ENCODE measurements at regions not wholly inside any gene's neighbourhood (a gene's known extent, or its start where the extent isn't known, plus 50 kb on each side); places are given as distances from the start of the nearest gene placed in this dataset.

DNA sequence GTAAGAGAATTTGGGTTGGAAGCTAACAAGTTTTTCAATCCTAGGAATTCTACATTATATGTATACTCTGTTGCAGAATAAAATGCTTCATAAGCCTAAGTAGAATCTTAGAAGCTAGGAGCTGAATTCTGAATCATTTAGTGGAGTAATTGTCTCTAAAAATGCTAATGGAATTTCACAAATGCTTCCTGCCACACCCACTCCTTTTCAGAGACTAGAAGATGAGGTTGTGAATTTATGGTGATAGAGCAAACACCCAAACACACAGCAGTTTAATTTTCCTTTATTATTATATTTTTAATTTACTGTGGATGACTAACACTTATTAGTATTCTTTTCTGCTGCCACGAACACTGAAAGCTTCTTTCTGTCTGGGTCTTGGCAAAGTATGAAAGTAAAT lies 208.0 kb upstream of the PDE4D start:
- ChIA-PET POLR2A (no interaction called here), CTCF (interaction anchor here (1.2 kb wide), 1 partner anchor 222 kb away, joined by 3 read pairs; no protein-coding TSS in a partner anchor)
- Histone ChIP-seq H4K20me1 (replicated peaks; ENCODE audit: control insufficient read depth, extremely low read depth, insufficient read depth, low read length) (no peaks in the 10 kb centered on the region), H3K4me2 (ENCODE audit: insufficient read depth, low read length) (no peak overlapping the region), H3K4me1 (ENCODE audit: control insufficient read depth, extremely low read depth, insufficient read depth, low read length) (no peaks in the 10 kb centered on the region), H2AFZ (ENCODE audit: low read depth, low read length) (no peak overlapping the region), H3K9ac (replicated peaks; ENCODE audit: extremely low read depth, insufficient read depth, low read length) (no peak overlapping the region), H3K4me3 (replicated peaks in 1 of 3; ENCODE audit: insufficient read depth in 1 of 3, low read depth in 1 of 3, low read length in 3 of 3) (no peak overlapping the region), H3K9me3 (replicated peaks; ENCODE audit: control insufficient read depth, insufficient read depth, low read length) (no peaks in the 10 kb centered on the region), H3K36me3 (ENCODE audit: control insufficient read depth in 2 of 2, extremely low read depth in 1 of 2, insufficient read depth in 2 of 2, low read length in 2 of 2) (no peaks in the 10 kb centered on the region), H3K27me3 (ENCODE audit: control insufficient read depth in 2 of 2, insufficient read depth in 2 of 2, low read length in 2 of 2) (peaks cover 0 to 4% of the 10 kb centered on the region in 2 experiments), H3K27ac (ENCODE audit: insufficient read depth, low read depth, low read length) (no peak overlapping the region), H3K9me1 (replicated peaks; ENCODE audit: control insufficient read depth, extremely low read depth, insufficient read depth, low read length) (no peaks in the 10 kb centered on the region), H3K79me2 (ENCODE audit: control insufficient read depth, insufficient read depth, low read length) (no peaks in the 10 kb centered on the region)
- BruUV-seq (replicated peaks) = no TSS peak
- intact Hi-C loops (cut with micrococcal nuclease) = no loop called here
- FAIRE-seq (no peak), DNase-seq (ENCODE audit: low read depth, low spot score) (no peak)
- TF ChIP-seq, protein P1, sequence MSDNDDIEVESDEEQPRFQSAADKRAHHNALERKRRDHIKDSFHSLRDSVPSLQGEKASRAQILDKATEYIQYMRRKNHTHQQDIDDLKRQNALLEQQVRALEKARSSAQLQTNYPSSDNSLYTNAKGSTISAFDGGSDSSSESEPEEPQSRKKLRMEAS (IDR thresholded peaks at IDR 0.05; ENCODE audit: insufficient read depth, insufficient read length) = no peak
- TF ChIP-seq GATA2 (IDR thresholded peaks at IDR 0.05; ENCODE audit: insufficient read depth, insufficient read length, low read depth, low read length) (no peak), POLR2A (IDR thresholded peaks at IDR 0.05; ENCODE audit: low read depth, low read length) (no peak), EZH2 (IDR thresholded peaks at IDR 0.05; ENCODE audit: borderline replicate concordance, low read depth, low read length, severe bottlenecking) (no peak), JUN (IDR thresholded peaks at IDR 0.05; ENCODE audit: borderline replicate concordance, insufficient read depth, insufficient read length, low read depth) (no peak), POLR2AphosphoS5 (IDR thresholded peaks at IDR 0.05; ENCODE audit: insufficient read depth, low read depth, low read length) (no peak), FOS (IDR thresholded peaks at IDR 0.05; ENCODE audit: borderline replicate concordance, insufficient read depth, low read length) (no peak), MYC (IDR thresholded peaks at IDR 0.05; ENCODE audit: low read depth, low read length) (no peak)
- TF ChIP-seq, protein P2, sequence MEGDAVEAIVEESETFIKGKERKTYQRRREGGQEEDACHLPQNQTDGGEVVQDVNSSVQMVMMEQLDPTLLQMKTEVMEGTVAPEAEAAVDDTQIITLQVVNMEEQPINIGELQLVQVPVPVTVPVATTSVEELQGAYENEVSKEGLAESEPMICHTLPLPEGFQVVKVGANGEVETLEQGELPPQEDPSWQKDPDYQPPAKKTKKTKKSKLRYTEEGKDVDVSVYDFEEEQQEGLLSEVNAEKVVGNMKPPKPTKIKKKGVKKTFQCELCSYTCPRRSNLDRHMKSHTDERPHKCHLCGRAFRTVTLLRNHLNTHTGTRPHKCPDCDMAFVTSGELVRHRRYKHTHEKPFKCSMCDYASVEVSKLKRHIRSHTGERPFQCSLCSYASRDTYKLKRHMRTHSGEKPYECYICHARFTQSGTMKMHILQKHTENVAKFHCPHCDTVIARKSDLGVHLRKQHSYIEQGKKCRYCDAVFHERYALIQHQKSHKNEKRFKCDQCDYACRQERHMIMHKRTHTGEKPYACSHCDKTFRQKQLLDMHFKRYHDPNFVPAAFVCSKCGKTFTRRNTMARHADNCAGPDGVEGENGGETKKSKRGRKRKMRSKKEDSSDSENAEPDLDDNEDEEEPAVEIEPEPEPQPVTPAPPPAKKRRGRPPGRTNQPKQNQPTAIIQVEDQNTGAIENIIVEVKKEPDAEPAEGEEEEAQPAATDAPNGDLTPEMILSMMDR (IDR thresholded peaks at IDR 0.05; ENCODE audit: extremely low read depth in 1 of 2, insufficient read depth in 1 of 2, low read depth in 1 of 2, low read length in 2 of 2) = no peak
- dilution Hi-C loops (cut with MboI; ENCODE audit: extremely low pct_ligation_motif_present, low sequenced_read_pairs) = no loop called here

Measured in endothelial cell of umbilical vein (primary cell).